ENCODE measurements at regions not wholly inside any gene's neighbourhood (a gene's known extent, or its start where the extent isn't known, plus 50 kb on each side); places are given as distances from the start of the nearest gene placed in this dataset.

GRCh38 chr1:216883518-216883917, 160.3 kb upstream of the ESRRG start:
- no peak for DNase-seq (ENCODE audit: low spot score in 2 of 2)
- no peak overlapping the region for H3K4me3 ChIP-seq (ENCODE audit: low read depth, poor library complexity, severe bottlenecking)
- WGBS, 2 donors: 84 to 89% methylated on average over 2 of the region's 2 CpGs
- TF ChIP-seq, protein P1, sequence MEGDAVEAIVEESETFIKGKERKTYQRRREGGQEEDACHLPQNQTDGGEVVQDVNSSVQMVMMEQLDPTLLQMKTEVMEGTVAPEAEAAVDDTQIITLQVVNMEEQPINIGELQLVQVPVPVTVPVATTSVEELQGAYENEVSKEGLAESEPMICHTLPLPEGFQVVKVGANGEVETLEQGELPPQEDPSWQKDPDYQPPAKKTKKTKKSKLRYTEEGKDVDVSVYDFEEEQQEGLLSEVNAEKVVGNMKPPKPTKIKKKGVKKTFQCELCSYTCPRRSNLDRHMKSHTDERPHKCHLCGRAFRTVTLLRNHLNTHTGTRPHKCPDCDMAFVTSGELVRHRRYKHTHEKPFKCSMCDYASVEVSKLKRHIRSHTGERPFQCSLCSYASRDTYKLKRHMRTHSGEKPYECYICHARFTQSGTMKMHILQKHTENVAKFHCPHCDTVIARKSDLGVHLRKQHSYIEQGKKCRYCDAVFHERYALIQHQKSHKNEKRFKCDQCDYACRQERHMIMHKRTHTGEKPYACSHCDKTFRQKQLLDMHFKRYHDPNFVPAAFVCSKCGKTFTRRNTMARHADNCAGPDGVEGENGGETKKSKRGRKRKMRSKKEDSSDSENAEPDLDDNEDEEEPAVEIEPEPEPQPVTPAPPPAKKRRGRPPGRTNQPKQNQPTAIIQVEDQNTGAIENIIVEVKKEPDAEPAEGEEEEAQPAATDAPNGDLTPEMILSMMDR (IDR thresholded peaks at IDR 0.05): no peak
- no peak for TF ChIP-seq POLR2A (IDR thresholded peaks at IDR 0.05)
- intact Hi-C loops (cut with DNase I; ENCODE audit: low total_unique reads): no loop called here

- no peak for DNase-seq (ENCODE audit: low spot score in 2 of 2)
- 38 to 48% methylated on average over 2 of the region's 2 CpGs for WGBS, 2 donors
- intact Hi-C loops (cut with DNase I; ENCODE audit: low total_unique reads): no loop called here
- H3K4me3 ChIP-seq (ENCODE audit: low read depth, poor library complexity, severe bottlenecking): no peak overlapping the region
- TF ChIP-seq POLR2A (IDR thresholded peaks at IDR 0.05): no peak
- TF ChIP-seq, protein P1 (IDR thresholded peaks at IDR 0.05): no peak
Observed at GRCh38 chr1:216881695-216882094, 158.5 kb upstream of the ESRRG start.

- 57 to 60% methylated on average over 2 of the region's 2 CpGs for WGBS, 2 donors
- intact Hi-C loops (cut with DNase I; ENCODE audit: low total_unique reads): no loop called here
- H3K4me3 ChIP-seq (ENCODE audit: low read depth, poor library complexity, severe bottlenecking): no peak overlapping the region
- TF ChIP-seq POLR2A (IDR thresholded peaks at IDR 0.05): no peak
- TF ChIP-seq, protein P1 (IDR thresholded peaks at IDR 0.05): no peak
- no peak for DNase-seq (ENCODE audit: low spot score in 2 of 2)
Observed at GRCh38 chr1:216866714-216867113, 143.5 kb upstream of the ESRRG start.

DNA sequence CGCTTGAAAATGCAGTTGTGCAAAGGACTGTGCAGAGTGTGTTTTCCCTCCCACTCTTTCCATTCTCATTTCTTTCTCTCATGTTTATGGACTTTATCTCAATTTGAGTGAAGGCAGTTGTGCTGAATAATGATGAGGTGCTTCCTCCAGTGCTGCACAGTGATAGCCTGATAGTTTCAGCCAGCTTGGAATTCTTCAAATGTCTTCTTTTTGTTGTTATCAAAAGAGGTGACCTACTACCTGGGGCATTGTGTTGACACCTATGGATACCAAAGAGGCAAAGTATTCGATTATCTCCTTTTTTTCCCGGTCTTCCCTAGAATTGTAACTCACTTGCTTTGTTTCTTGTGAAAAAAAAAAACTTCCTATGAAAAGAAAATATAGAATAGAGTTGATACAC, 132.6 kb upstream of the ESRRG start:
- DNase-seq (ENCODE audit: low spot score in 2 of 2): no peak
- 73 to 86% methylated on average over 3 of the region's 3 CpGs for WGBS, 2 donors
- intact Hi-C loops (cut with DNase I; ENCODE audit: low total_unique reads): no loop called here
- no peak for TF ChIP-seq POLR2A (IDR thresholded peaks at IDR 0.05)
- TF ChIP-seq, protein P1 (IDR thresholded peaks at IDR 0.05): no peak
- H3K4me3 ChIP-seq (ENCODE audit: low read depth, poor library complexity, severe bottlenecking): no peak overlapping the region

- intact Hi-C loops (cut with DNase I; ENCODE audit: low total_unique reads): no loop called here
- no peak for DNase-seq (ENCODE audit: low spot score in 2 of 2)
- 67 to 68% methylated on average over 6 of the region's 6 CpGs for WGBS, 2 donors
- H3K4me3 ChIP-seq (ENCODE audit: low read depth, poor library complexity, severe bottlenecking): no peak overlapping the region
- no peak for TF ChIP-seq POLR2A (IDR thresholded peaks at IDR 0.05)
- TF ChIP-seq, protein P1 (IDR thresholded peaks at IDR 0.05): no peak
Observed at GRCh38 chr1:216854836-216855484, 131.7 kb upstream of the ESRRG start.

- DNase-seq (ENCODE audit: low spot score in 2 of 2): no peak
- TF ChIP-seq, protein P1 (IDR thresholded peaks at IDR 0.05): no peak
- no peak for TF ChIP-seq POLR2A (IDR thresholded peaks at IDR 0.05)
- intact Hi-C loops (cut with DNase I; ENCODE audit: low total_unique reads): no loop called here
- H3K4me3 ChIP-seq (ENCODE audit: low read depth, poor library complexity, severe bottlenecking): no peak overlapping the region
- WGBS, 2 donors: 91 to 92% methylated on average over 2 of the region's 2 CpGs
Observed at GRCh38 chr1:216851073-216851472, 127.8 kb upstream of the ESRRG start.
